HCEC 1CT (cell line): ENCODE measurements at regions not wholly inside any gene's neighbourhood (a gene's known extent, or its start where the extent isn't known, plus 50 kb on each side); places are given as distances from the start of the nearest gene placed in this dataset.
"Not testable (repeated sequence)": the region's sequence is repeated elsewhere in the genome, so short reads cannot be mapped to it uniquely, and the experiment has no call there.

Experiments used
- DNase-seq: peaks from one replicate; pipeline ENCODE4 v3.0.0-alpha.2; 2017

- no peak for DNase-seq
Measured at GRCh38 chrX:139198936-139199335, 331.6 kb upstream of the F9 start.

- no peak for DNase-seq
Measured at GRCh38 chrX:139196890-139197289, 333.6 kb upstream of the F9 start.

GRCh38 chrX:139194571-139195280 lies 335.8 kb upstream of the F9 start:
- DNase-seq = no peak

GRCh38 chrX:139192386-139192961 lies 338.1 kb upstream of the F9 start:
- DNase-seq = no peak

- DNase-seq = no peak
Measured at GRCh38 chrX:139191746-139192385, 338.7 kb upstream of the F9 start.

- DNase-seq = no peak
Measured at GRCh38 chrX:139191286-139191685, 339.3 kb upstream of the F9 start.

- peak; percentile 4 for DNase-seq
Measured at GRCh38 chrX:139187738-139188137, 342.8 kb upstream of the F9 start.

GRCh38 chrX:139186991-139187390 lies 343.5 kb upstream of the F9 start:
- no peak for DNase-seq

- no peak for DNase-seq
Measured at GRCh38 chrX:139179592-139179991, 350.9 kb upstream of the F9 start.

- DNase-seq = no peak
Measured at GRCh38 chrX:139178980-139179379, 351.6 kb upstream of the F9 start.

- DNase-seq = no peak
Measured at GRCh38 chrX:139172731-139173130, 357.8 kb upstream of the F9 start.

- no peak for DNase-seq
Measured at GRCh38 chrX:139170526-139171173, 359.9 kb upstream of the F9 start.

- no peak for DNase-seq
Measured at GRCh38 chrX:139167282-139167681, 363.3 kb upstream of the F9 start.

GRCh38 chrX:139158256-139158655 lies 372.3 kb upstream of the F9 start:
- DNase-seq = no peak

GRCh38 chrX:139156356-139156755 lies 374.2 kb upstream of the F9 start:
- no peak for DNase-seq

GRCh38 chrX:139146625-139147024 lies 383.9 kb upstream of the F9 start:
- DNase-seq = not testable (repeated sequence)

GRCh38 chrX:139141370-139141769 lies 389.2 kb upstream of the F9 start:
- no peak for DNase-seq

GRCh38 chrX:139134316-139134715 lies 396.2 kb upstream of the F9 start:
- no peak for DNase-seq

GRCh38 chrX:139126493-139126892 lies 404.0 kb upstream of the F9 start:
- no peak for DNase-seq

GRCh38 chrX:139125916-139126315 lies 404.6 kb upstream of the F9 start:
- DNase-seq = no peak

- DNase-seq = no peak
Measured at GRCh38 chrX:139121616-139122286, 408.8 kb upstream of the F9 start.

GRCh38 chrX:139120760-139121159 lies 409.2 kb upstream of the FGF13 start:
- peak; percentile 21 for DNase-seq

- DNase-seq = peak; percentile 32
Measured at GRCh38 chrX:139113708-139114107, 402.2 kb upstream of the FGF13 start.
